ENCODE measurements at regions not wholly inside any gene's neighbourhood (a gene's known extent, or its start where the extent isn't known, plus 50 kb on each side); places are given as distances from the start of the nearest gene placed in this dataset.

DNA sequence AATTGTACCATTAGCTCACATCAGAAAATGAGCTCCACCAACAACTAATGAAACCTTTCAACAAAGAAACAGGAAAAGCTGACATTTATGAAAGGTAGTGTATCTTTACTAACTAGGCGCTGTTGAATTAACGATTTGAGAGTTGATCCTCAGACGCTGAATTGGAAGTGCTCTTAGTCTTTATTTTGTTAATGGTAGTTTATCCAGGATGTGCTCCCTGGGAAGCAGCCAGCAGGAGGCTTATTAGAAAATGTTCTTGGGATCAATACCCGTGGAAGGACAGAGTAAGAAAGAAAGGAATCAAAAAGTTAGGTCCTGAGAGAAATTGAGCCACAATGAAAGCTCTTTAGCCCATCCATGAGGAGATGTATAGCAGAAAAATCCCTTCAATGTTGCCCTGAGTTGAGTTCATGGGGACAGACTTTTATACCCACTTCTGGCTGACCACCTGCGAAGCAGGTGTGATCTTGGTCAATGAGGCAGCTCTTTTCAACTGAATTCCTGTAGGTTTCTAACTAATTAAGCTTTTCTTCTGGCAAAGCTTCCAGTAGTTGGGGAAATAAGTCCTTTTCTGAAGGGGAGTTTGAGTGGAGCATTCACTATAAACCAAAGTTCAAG lies 492.6 kb upstream of the REG3G start:
- Histone ChIP-seq H3K27ac (no peak overlapping the region), H3K4me1 (no peaks in the 10 kb centered on the region), H3K27me3 (no peaks in the 10 kb centered on the region), H3K4me3 (no peak overlapping the region), H3K36me3 (no peaks in the 10 kb centered on the region), H3K9me3 (no peaks in the 10 kb centered on the region)
- no peak for DNase-seq
- TF ChIP-seq, protein P1, sequence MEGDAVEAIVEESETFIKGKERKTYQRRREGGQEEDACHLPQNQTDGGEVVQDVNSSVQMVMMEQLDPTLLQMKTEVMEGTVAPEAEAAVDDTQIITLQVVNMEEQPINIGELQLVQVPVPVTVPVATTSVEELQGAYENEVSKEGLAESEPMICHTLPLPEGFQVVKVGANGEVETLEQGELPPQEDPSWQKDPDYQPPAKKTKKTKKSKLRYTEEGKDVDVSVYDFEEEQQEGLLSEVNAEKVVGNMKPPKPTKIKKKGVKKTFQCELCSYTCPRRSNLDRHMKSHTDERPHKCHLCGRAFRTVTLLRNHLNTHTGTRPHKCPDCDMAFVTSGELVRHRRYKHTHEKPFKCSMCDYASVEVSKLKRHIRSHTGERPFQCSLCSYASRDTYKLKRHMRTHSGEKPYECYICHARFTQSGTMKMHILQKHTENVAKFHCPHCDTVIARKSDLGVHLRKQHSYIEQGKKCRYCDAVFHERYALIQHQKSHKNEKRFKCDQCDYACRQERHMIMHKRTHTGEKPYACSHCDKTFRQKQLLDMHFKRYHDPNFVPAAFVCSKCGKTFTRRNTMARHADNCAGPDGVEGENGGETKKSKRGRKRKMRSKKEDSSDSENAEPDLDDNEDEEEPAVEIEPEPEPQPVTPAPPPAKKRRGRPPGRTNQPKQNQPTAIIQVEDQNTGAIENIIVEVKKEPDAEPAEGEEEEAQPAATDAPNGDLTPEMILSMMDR (IDR thresholded peaks at IDR 0.05), result no peak
- no peak for TF ChIP-seq POLR2A (IDR thresholded peaks at IDR 0.05)

DNA sequence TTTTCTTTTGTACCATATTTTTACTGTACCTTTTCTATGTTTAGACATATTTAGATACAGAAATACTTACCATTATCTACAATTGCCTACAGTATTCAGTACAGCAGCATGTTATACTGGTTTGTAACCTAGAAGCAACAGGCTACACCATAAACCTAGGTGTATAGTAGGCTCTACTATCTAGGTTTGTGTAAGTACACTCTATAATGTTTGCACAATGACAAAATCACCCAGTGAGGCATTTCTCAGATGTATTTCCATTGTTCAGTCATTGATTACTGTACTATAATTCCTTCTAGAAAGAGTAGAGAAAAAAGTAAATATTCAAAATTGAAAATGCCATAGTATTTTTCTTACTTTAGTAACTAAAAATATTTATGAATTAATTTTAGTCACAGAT lies 490.1 kb upstream of the REG3G start:
- TF ChIP-seq POLR2A (IDR thresholded peaks at IDR 0.05), result no peak
- TF ChIP-seq, protein P1 (IDR thresholded peaks at IDR 0.05), result no peak
- no peak for DNase-seq
- no peaks in the 10 kb centered on the region for H3K4me1 ChIP-seq
- no peaks in the 10 kb centered on the region for H3K9me3 ChIP-seq
- no peak overlapping the region for H3K27ac ChIP-seq
- no peak overlapping the region for H3K4me3 ChIP-seq
- H3K27me3 ChIP-seq, result no peaks in the 10 kb centered on the region
- no peaks in the 10 kb centered on the region for H3K36me3 ChIP-seq

DNA sequence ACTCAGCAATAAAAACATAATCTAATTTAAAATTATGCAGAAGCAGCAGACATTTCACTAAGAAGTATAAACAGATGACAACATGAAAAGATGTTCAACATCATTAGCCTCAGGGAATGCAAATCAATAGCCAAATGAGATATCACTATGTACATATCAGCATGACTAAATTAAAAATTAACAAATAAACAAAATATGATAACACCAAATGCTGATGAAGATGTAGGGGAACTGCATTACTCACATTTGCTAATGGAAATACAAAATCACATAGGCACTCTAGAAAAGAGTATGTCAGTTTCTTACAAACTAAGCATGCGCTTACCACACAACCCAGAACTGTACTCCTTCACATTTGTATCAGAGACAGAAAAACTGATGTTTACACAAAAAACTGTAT lies 487.2 kb upstream of the REG3G start:
- Histone ChIP-seq H3K36me3 (no peaks in the 10 kb centered on the region), H3K27ac (no peak overlapping the region), H3K9me3 (no peaks in the 10 kb centered on the region), H3K4me3 (no peak overlapping the region), H3K27me3 (no peaks in the 10 kb centered on the region), H3K4me1 (no peaks in the 10 kb centered on the region)
- TF ChIP-seq POLR2A (IDR thresholded peaks at IDR 0.05), result no peak
- TF ChIP-seq, protein P1 (IDR thresholded peaks at IDR 0.05), result no peak
- DNase-seq, result no peak

DNA sequence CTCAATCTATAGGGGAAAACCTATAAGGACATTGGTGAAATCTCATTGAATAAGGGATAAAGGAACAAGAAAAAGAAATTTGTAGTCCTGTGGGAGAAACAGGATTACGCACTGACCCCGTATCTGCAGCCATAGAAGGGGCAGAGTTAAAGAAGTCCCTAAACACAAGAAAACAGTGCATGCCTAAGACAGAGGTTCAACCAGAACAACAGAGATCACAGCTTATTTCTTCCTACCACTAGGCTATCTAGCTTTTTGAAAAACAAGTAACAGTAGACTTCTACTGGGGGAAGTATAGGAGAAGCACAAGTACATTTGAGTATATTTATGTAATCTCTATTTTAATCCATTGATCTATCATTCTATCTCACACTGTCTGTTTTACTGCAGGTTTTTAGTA lies 485.2 kb upstream of the REG3G start:
- H3K4me1 ChIP-seq, result no peaks in the 10 kb centered on the region
- H3K27me3 ChIP-seq, result no peaks in the 10 kb centered on the region
- DNase-seq, result no peak
- H3K4me3 ChIP-seq, result no peak overlapping the region
- TF ChIP-seq POLR2A (IDR thresholded peaks at IDR 0.05), result no peak
- TF ChIP-seq, protein P1 (IDR thresholded peaks at IDR 0.05), result no peak
- H3K36me3 ChIP-seq, result no peaks in the 10 kb centered on the region
- H3K9me3 ChIP-seq, result no peaks in the 10 kb centered on the region
- no peak overlapping the region for H3K27ac ChIP-seq

DNA sequence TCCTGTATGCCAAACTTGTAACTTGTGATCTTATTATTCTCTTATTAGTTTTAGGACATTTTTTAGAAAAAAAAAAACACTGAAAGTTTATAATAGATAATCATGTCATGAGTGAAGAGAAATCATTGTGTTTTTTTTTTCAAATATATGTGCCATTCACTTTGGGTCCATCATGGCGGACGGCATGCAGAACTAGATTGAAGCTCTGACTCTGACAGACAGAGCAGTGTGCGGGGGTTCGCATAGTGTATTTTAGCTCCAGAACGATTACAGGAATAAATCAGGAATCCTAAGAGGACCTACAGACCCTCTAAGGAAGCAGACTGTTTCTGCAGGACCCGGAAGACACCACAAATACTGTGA lies 484.4 kb upstream of the REG3G start:
- Histone ChIP-seq H3K27ac (no peak overlapping the region), H3K27me3 (no peaks in the 10 kb centered on the region)
- TF ChIP-seq, protein P1 (IDR thresholded peaks at IDR 0.05), result no peak
- no peak for TF ChIP-seq POLR2A (IDR thresholded peaks at IDR 0.05)

More for the DNA sequence above, 484.4 kb upstream of the REG3G start:
- H3K9me3 ChIP-seq, result no peaks in the 10 kb centered on the region
- H3K4me1 ChIP-seq, result no peaks in the 10 kb centered on the region
- H3K4me3 ChIP-seq, result no peak overlapping the region
- H3K36me3 ChIP-seq, result no peaks in the 10 kb centered on the region
- DNase-seq, result no peak
